ENCODE measurements at regions not wholly inside any gene's neighbourhood (a gene's known extent, or its start where the extent isn't known, plus 50 kb on each side); places are given as distances from the start of the nearest gene placed in this dataset.

DNA sequence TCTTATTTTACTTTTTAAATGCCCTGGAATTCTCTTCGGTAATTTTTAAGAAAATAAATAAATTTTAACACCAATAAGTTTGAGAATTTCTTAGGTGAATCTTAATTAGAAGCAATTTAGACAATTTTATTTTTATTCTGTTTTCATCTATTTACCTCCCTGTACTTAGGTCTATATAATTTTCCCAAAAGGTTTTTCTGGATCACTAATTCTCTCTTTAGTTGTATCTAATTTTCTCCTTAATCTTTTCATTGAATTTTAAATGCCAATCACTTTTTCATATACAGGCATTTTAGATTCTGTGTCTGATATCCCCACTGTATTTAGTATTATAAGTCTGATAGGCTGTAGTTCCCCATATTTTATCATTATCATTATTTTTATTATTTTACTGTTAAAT is 845.3 kb downstream of the TRIML1 start:
- peak overlapping the region; percentile 89; the same call in 1 of the 2 replicates for H3K27ac ChIP-seq

DNA sequence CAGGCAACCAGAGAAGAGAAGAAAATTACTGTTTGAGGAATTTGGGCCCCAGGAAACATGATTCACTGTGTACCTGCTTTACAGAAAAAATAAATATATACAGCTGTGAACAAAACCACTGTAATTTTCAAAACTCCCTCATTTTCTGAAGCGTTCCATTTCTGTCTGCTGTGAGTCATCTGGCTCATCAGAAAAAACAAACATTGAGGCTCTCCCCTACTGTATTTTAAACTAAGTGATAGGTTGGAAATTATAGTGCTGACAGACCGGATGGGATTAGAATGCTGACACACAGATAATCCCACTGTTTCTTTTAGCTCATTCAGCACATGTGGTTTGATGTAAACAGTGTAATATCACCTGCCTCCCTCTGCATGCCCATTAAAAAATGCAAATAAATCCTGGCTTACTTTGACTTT is 847.0 kb downstream of the TRIML1 start:
- Histone ChIP-seq H2AFZ (ENCODE audit: low read depth) (peak overlapping the region; percentile 9; the same call in 1 of the 2 replicates), H3K79me2 (ENCODE audit: insufficient read depth, low read depth) (no peaks in the 10 kb centered on the region), H3K4me2 (peak overlapping the region; percentile 68), H3K4me3 (IDR thresholded peaks at IDR 0.05; ENCODE audit: insufficient read depth, low read depth, low read length) (no peak overlapping the region), H3K9ac (peak overlapping the region; percentile 41; the same call in 1 of the 2 replicates), H3K36me3 (ENCODE audit: insufficient read depth) (no peaks in the 10 kb centered on the region), H3K4me1 (ENCODE audit: low read depth, poor library complexity, severe bottlenecking) (peaks cover 95% of the 10 kb centered on the region), H3K27ac (peak overlapping the region; percentile 89), H4K20me1 (ENCODE audit: insufficient read depth) (no peaks in the 10 kb centered on the region), H3K27me3 (ENCODE audit: insufficient read depth, low read depth) (no peaks in the 10 kb centered on the region)
- TF ChIP-seq, protein P1, sequence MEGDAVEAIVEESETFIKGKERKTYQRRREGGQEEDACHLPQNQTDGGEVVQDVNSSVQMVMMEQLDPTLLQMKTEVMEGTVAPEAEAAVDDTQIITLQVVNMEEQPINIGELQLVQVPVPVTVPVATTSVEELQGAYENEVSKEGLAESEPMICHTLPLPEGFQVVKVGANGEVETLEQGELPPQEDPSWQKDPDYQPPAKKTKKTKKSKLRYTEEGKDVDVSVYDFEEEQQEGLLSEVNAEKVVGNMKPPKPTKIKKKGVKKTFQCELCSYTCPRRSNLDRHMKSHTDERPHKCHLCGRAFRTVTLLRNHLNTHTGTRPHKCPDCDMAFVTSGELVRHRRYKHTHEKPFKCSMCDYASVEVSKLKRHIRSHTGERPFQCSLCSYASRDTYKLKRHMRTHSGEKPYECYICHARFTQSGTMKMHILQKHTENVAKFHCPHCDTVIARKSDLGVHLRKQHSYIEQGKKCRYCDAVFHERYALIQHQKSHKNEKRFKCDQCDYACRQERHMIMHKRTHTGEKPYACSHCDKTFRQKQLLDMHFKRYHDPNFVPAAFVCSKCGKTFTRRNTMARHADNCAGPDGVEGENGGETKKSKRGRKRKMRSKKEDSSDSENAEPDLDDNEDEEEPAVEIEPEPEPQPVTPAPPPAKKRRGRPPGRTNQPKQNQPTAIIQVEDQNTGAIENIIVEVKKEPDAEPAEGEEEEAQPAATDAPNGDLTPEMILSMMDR (conservative IDR thresholded peaks at IDR 0.05; ENCODE audit: low read depth, low read length) = no peak

More for the DNA sequence above, 845.3 kb downstream of the TRIML1 start:
- H3K4me1 ChIP-seq (ENCODE audit: low read depth, poor library complexity, severe bottlenecking) = peaks cover 95% of the 10 kb centered on the region
- H3K36me3 ChIP-seq (ENCODE audit: insufficient read depth) = no peaks in the 10 kb centered on the region
- H3K4me2 ChIP-seq = no peak overlapping the region
- no peak overlapping the region for H3K4me3 ChIP-seq (IDR thresholded peaks at IDR 0.05; ENCODE audit: insufficient read depth, low read depth, low read length)
- H3K79me2 ChIP-seq (ENCODE audit: insufficient read depth, low read depth) = no peaks in the 10 kb centered on the region
- no peak overlapping the region for H2AFZ ChIP-seq (ENCODE audit: low read depth)
- no peaks in the 10 kb centered on the region for H3K27me3 ChIP-seq (ENCODE audit: insufficient read depth, low read depth)
- no peak overlapping the region for H3K9ac ChIP-seq
- TF ChIP-seq, protein P1 (conservative IDR thresholded peaks at IDR 0.05; ENCODE audit: low read depth, low read length) = no peak
- no peaks in the 10 kb centered on the region for H4K20me1 ChIP-seq (ENCODE audit: insufficient read depth)

- H3K4me2 ChIP-seq = peak overlapping the region; percentile 68
- TF ChIP-seq, protein P1 (conservative IDR thresholded peaks at IDR 0.05; ENCODE audit: low read depth, low read length) = no peak
These were observed 847.8 kb downstream of the TRIML1 start for GRCh38 chr4:188987011-188987410.

DNA sequence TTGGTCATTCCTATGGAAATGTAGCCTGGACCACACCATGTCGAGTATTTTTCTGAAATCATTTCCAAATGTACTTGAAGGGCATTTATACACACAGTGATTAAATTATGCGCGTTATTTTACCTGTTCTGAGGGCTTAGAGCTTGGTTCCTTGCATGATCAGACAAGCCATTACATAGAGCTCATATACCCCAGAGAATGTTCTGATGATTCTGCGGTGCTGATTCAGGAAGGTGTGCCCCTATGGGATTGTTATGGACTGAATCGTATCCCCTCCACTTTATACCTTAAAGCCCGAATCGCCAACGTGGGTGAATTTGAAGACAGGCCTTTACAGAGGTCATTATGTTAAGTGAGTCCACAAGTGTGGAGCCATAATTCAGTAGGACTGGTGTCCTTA is 848.9 kb downstream of the TRIML1 start:
- Histone ChIP-seq H3K4me2 (peak overlapping the region; percentile 68; the same call in 1 of the 2 replicates), H3K36me3 (ENCODE audit: insufficient read depth) (no peaks in the 10 kb centered on the region), H3K27me3 (ENCODE audit: insufficient read depth, low read depth) (no peaks in the 10 kb centered on the region), H3K9ac (no peak overlapping the region), H3K4me3 (IDR thresholded peaks at IDR 0.05; ENCODE audit: insufficient read depth, low read depth, low read length) (no peak overlapping the region), H3K79me2 (ENCODE audit: insufficient read depth, low read depth) (no peaks in the 10 kb centered on the region), H4K20me1 (ENCODE audit: insufficient read depth) (no peaks in the 10 kb centered on the region), H3K27ac (peak overlapping the region; percentile 89; the same call in 1 of the 2 replicates), H2AFZ (ENCODE audit: low read depth) (no peak overlapping the region), H3K4me1 (ENCODE audit: low read depth, poor library complexity, severe bottlenecking) (peaks cover 100% of the 10 kb centered on the region)
- TF ChIP-seq, protein P1 (conservative IDR thresholded peaks at IDR 0.05; ENCODE audit: low read depth, low read length) = no peak

More at GRCh38 chr4:188987011-188987410, 847.8 kb downstream of the TRIML1 start:
- Histone ChIP-seq H3K9ac (peak overlapping the region; percentile 41; the same call in 1 of the 2 replicates), H3K79me2 (ENCODE audit: insufficient read depth, low read depth) (no peaks in the 10 kb centered on the region), H3K27me3 (ENCODE audit: insufficient read depth, low read depth) (no peaks in the 10 kb centered on the region), H3K36me3 (ENCODE audit: insufficient read depth) (no peaks in the 10 kb centered on the region), H3K4me1 (ENCODE audit: low read depth, poor library complexity, severe bottlenecking) (peaks cover 95% of the 10 kb centered on the region), H3K4me3 (IDR thresholded peaks at IDR 0.05; ENCODE audit: insufficient read depth, low read depth, low read length) (no peak overlapping the region), H2AFZ (ENCODE audit: low read depth) (peak overlapping the region; percentile 9; the same call in 1 of the 2 replicates), H4K20me1 (ENCODE audit: insufficient read depth) (no peaks in the 10 kb centered on the region), H3K27ac (peak overlapping the region; percentile 89)
